ENCODE measurements at regions not wholly inside any gene's neighbourhood (a gene's known extent, or its start where the extent isn't known, plus 50 kb on each side); places are given as distances from the start of the nearest gene placed in this dataset.

DNA sequence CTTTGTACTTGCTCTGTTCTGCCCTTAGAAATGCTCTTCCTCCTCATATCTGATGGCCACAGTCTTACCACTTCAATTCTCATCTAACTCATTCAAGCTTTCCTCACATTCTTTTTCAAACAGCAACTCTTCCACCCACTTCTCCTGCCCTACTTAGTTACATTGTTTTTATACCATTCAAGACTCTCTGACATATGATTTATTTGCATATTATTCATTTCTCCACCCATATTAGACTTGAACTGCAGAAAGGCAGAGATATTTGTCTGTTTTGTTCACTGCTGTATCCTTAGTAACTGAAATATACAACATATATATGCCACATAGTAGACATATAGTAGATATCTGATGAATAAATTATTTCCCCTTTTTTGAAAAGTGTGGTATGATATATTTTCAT is 95.5 kb upstream of the DCN start:
- Mint-ChIP-seq H3K36me3 (ENCODE audit: low read depth) (no peaks in the 10 kb centered on the region), H3K27me3 (peaks cover 8% of the 10 kb centered on the region), H3K4me1 (no peaks in the 10 kb centered on the region), H3K9me3 (no peaks in the 10 kb centered on the region), H3K27ac (no peak overlapping the region), H3K4me3 (no peak overlapping the region)
- DNase-seq (no peak), ATAC-seq (no peak)

DNA sequence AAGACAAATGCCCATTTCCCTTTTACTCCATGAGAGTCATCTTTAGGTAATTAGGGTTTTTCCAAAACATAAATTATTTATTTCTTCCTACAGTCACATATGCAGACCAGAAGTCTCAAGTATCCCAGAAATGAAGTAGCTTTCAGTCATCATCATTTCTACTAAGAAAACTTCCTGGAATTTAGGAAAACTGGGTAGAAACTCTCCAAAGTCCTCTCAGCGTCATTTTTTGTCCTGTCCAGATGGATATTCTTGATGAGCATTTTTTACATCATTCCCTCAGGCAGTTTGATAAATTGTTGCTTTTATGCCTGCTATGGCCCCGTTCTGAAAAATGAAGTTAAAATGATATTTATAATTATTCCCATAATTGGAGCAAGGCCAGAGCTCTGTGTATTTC is 93.9 kb upstream of the DCN start:
- no peaks in the 10 kb centered on the region for H3K4me1 Mint-ChIP-seq

DNA sequence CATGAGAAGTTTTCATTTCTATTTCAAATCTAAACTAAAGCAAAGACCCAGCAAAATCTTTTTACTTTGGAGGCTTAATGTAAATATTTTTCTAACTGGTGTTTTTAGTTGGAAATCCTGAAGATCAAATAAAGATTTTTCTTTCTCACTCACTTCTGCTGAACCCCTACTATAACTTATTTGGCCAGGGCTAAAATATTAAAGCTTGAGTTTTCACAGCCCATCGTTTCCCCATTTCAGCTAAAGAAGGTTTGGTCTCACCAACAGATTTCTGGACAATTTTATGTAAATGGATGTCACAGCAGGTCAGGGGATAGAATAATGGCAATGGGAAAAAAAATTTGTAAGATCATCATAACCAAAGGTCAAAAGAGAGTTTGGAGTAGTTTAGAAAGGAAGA is 92.7 kb upstream of the DCN start:
- Mint-ChIP-seq H3K4me1 (no peaks in the 10 kb centered on the region), H3K27ac (no peak overlapping the region), H3K36me3 (ENCODE audit: low read depth) (no peaks in the 10 kb centered on the region), H3K27me3 (peaks cover 15% of the 10 kb centered on the region), H3K4me3 (no peak overlapping the region), H3K9me3 (no peaks in the 10 kb centered on the region)
- ATAC-seq, result no peak
- no peak for DNase-seq

More for the DNA sequence above, 93.9 kb upstream of the DCN start:
- ATAC-seq (no peak), DNase-seq (no peak)
- Mint-ChIP-seq H3K27ac (no peak overlapping the region), H3K27me3 (peaks cover 11% of the 10 kb centered on the region), H3K4me3 (no peak overlapping the region), H3K9me3 (no peaks in the 10 kb centered on the region), H3K36me3 (ENCODE audit: low read depth) (no peaks in the 10 kb centered on the region)

DNA sequence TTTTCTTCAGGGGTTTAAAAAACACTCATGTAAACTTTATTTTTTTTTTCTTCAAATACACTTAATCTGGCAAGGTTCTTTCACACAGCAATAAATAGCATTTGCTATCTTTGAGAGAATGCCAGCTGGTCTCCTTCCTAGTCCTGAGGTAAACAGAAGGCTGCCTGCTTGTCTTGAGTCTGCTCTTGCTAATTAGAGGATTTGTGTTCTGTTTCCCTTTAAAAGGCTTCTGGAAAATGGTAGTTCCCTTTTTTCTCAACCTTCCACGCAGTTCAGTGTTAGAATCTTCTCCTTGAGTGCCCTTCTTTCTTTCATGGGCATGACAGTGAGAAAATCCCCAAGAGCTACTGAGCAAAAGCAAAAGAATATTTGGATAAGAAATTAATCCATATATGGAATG is 92.3 kb upstream of the DCN start:
- Mint-ChIP-seq H3K36me3 (ENCODE audit: low read depth) (no peaks in the 10 kb centered on the region), H3K27me3 (peaks cover 15% of the 10 kb centered on the region), H3K4me1 (no peaks in the 10 kb centered on the region), H3K4me3 (no peak overlapping the region), H3K27ac (no peak overlapping the region), H3K9me3 (no peaks in the 10 kb centered on the region)
- ATAC-seq, result no peak
- no peak for DNase-seq

DNA sequence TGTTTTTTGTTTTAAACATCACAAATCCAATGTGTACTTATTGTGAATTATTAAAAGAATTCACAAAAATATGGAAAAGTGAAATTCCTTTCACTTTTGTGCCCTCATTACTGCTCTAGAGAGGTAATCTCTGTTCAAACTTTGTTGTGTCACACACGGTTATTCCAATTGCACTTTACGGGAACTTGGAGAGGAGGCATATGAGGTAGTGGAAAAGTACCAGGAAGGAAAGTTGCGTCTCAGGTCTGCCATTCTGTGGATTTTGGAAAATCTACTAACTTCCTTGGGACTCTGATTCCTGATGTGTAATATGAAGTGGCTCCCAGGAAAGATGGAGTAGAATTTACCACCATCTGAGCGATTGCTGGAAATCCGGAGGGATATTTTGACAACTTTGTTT is 90.9 kb upstream of the DCN start:
- Mint-ChIP-seq H3K36me3 (ENCODE audit: low read depth) (no peaks in the 10 kb centered on the region), H3K27ac (no peak overlapping the region), H3K4me1 (no peaks in the 10 kb centered on the region), H3K27me3 (peaks cover 17% of the 10 kb centered on the region), H3K4me3 (no peak overlapping the region), H3K9me3 (no peaks in the 10 kb centered on the region)
- DNase-seq, result no peak
- ATAC-seq, result no peak

DNA sequence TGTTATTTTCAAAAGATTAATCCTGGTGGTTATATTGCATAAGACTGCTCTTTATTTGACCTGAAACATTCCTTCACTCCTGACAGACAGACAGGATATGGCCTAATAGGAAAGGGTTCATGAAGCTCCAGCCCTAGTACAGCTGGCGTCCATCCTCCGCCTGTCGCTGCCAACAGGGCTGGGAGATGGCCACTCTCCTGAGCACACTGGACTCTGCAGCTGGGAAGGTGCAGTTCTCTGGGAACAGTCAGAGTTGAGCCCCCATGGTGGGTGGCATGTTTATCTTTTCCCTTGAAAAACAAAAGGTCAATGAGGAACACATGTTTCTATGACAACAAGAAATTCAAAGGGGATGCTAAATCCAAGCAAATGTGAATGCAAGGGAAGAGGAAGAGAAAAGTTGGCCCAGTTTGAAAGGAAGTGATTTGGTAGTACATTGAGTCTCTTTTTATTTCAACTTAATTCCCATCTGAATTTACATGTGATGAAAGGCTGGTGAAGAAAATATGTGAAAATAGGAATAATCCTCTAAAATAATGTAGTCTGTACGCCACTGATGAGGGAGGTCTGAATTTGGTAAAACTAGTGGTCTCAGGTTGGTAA is 89.9 kb upstream of the DCN start:
- ATAC-seq (no peak), DNase-seq (no peak)
- Mint-ChIP-seq H3K4me1 (no peaks in the 10 kb centered on the region), H3K27ac (no peak overlapping the region), H3K4me3 (no peak overlapping the region), H3K36me3 (ENCODE audit: low read depth) (no peaks in the 10 kb centered on the region), H3K9me3 (no peaks in the 10 kb centered on the region), H3K27me3 (peaks cover 14% of the 10 kb centered on the region)

DNA sequence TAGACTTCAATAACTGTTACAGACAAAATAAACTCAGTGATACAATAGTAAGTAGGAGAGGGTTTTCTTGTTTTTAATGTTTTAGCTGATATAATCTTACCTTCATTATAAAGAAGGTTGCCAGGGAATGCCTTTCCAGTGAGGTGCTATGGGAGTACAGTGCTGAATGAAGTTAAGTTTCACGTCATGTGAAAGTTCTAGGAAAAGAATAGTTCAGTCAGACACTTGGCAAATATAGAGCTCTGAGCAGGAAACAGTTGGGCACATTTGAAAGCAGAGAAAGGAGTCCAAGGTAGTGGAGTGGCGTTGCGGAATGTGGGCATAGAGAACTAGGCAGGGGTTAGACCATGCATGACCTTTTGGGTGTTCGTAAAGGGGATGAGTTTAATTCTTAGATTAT is 88.6 kb upstream of the DCN start:
- H3K27me3 Mint-ChIP-seq, result peaks cover 10% of the 10 kb centered on the region
- H3K9me3 Mint-ChIP-seq, result no peaks in the 10 kb centered on the region
- H3K27ac Mint-ChIP-seq, result no peak overlapping the region
- no peaks in the 10 kb centered on the region for H3K36me3 Mint-ChIP-seq (ENCODE audit: low read depth)
- DNase-seq, result no peak
- H3K4me1 Mint-ChIP-seq, result no peaks in the 10 kb centered on the region
- H3K4me3 Mint-ChIP-seq, result no peak overlapping the region
- no peak for ATAC-seq

DNA sequence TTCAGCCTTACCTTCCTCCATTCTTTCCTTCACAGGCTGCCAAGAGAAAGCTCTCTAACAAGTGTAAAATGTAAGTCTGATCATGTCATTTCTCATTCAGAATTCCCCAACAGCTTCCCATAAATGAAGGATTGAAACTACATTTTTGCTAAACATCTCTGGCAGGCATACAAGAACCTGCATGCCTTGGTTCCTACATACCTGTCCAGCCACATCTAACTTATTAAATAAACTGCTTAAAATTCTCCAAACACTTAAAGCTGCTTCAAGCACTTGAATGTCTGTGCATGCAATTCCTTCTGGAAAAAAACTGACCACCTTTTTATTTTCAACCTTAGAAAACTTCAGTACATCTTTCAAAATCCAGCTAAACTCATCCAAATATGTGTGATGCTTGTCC is 84.4 kb upstream of the DCN start:
- Mint-ChIP-seq H3K27me3 (peaks cover 10% of the 10 kb centered on the region), H3K4me3 (no peak overlapping the region), H3K9me3 (no peaks in the 10 kb centered on the region), H3K4me1 (no peaks in the 10 kb centered on the region), H3K36me3 (ENCODE audit: low read depth) (no peaks in the 10 kb centered on the region), H3K27ac (no peak overlapping the region)
- DNase-seq (no peak), ATAC-seq (no peak)

DNA sequence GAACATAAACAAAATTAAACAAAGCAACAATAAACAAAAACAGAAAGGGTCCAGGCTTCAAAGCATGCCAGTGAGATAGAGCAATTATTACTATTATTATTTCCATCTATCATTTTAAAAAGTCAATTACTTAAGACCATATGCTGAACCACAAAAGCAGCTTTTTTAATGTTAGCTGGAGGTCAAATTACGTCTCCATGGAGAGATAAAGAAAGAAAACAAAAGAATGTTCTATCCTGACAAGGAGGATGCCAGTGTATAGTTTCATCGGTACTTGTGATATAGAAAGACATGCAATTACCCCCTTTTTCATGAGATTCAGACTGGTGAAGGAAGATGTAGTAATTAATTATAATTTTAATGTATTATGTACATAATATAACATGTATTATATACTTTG is 81.6 kb upstream of the DCN start:
- Mint-ChIP-seq H3K27me3 (peaks cover 7% of the 10 kb centered on the region), H3K27ac (no peak overlapping the region), H3K9me3 (no peaks in the 10 kb centered on the region), H3K4me1 (no peaks in the 10 kb centered on the region), H3K36me3 (ENCODE audit: low read depth) (no peaks in the 10 kb centered on the region), H3K4me3 (no peak overlapping the region)
- DNase-seq (no peak), ATAC-seq (no peak)

DNA sequence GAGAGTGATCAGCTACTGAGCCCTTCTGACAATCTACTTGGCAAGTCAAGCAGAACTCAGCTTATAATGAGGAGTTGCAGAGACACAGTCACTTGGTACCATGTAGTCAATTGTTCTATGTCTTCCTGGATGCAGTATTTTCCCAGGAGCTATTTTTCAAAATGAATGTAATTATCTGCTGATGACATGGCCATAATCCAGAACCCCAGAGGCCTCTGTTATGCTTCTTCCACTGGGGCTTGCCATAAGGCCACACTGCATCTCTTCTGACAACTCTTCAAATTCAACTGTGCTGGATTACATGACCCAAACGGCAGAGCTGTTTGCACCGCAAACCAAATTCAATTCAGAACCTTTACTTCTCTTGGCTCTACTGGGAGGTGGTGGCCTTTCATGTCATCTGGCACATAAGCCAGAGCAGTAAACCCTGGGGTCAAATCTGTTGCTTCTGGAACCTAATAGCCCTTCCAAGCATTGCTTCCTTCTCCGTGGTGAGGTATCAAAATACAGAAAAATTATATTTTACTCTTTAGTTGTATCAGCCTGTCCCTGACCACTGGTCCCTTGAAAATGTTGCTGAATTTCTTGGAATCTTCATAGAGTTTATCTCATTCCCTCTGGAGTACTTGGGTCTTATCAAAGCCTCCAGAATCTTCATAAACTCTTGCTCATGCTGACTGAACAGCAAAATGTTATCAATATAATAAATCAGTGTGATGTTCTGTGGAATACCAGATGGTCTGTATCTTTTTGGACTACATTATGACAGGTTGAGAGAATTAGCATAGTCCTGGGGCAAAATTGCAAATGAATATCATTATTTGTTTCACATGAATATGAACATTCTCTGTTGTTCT is 79.4 kb upstream of the DCN start:
- Mint-ChIP-seq H3K4me1 (no peaks in the 10 kb centered on the region), H3K9me3 (no peaks in the 10 kb centered on the region), H3K27ac (no peak overlapping the region), H3K36me3 (ENCODE audit: low read depth) (no peaks in the 10 kb centered on the region), H3K27me3 (peaks cover 7% of the 10 kb centered on the region), H3K4me3 (no peak overlapping the region)
- ATAC-seq (no peak), DNase-seq (no peak)

DNA sequence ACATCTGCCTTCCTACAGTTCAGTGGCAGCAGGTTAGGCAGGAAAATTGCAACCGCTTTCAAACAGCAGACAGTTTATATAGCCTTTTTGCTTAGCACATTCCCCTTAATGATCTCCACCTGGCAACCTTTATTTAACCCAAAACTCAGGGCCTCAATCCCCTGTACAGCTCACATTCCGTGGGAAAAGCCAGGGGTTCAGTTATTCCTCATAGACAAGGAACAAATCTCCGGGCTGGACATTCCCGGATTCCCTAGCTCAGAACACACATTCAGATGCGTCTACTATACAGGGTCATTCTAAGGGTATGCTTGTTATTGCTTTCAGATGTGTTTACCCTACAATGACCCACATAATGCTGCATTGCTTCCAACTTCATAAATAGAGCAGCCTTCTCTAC is 73.8 kb upstream of the DCN start:
- H3K9me3 Mint-ChIP-seq, result no peaks in the 10 kb centered on the region
- no peak overlapping the region for H3K4me3 Mint-ChIP-seq
- H3K4me1 Mint-ChIP-seq, result no peaks in the 10 kb centered on the region
- no peak overlapping the region for H3K27ac Mint-ChIP-seq
- DNase-seq, result no peak
- peaks cover 5% of the 10 kb centered on the region for H3K27me3 Mint-ChIP-seq
- no peaks in the 10 kb centered on the region for H3K36me3 Mint-ChIP-seq (ENCODE audit: low read depth)
- no peak for ATAC-seq

DNA sequence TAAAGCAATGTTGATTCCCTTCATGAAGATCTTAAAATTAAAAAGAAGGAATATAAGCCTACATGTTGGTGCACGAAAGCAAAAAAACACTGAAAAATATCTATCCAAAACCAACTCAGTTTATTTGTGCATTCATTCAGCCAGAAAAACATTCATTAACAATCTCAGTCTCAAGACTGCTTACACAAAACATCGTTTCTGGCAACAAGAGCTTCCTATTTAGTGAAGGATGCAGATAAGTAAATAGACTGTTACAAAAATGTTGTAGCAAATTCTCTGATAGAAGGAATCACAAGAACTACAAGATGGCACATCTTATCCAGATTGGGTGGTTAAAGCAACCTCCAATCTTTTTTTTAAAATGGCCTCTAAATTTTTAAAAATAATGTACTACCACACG is 69.7 kb upstream of the DCN start:
- no peaks in the 10 kb centered on the region for H3K36me3 Mint-ChIP-seq (ENCODE audit: low read depth)
- no peaks in the 10 kb centered on the region for H3K9me3 Mint-ChIP-seq
- no peak overlapping the region for H3K27ac Mint-ChIP-seq
- H3K27me3 Mint-ChIP-seq, result no peaks in the 10 kb centered on the region
- DNase-seq, result no peak
- H3K4me3 Mint-ChIP-seq, result no peak overlapping the region
- no peaks in the 10 kb centered on the region for H3K4me1 Mint-ChIP-seq
- ATAC-seq, result no peak

DNA sequence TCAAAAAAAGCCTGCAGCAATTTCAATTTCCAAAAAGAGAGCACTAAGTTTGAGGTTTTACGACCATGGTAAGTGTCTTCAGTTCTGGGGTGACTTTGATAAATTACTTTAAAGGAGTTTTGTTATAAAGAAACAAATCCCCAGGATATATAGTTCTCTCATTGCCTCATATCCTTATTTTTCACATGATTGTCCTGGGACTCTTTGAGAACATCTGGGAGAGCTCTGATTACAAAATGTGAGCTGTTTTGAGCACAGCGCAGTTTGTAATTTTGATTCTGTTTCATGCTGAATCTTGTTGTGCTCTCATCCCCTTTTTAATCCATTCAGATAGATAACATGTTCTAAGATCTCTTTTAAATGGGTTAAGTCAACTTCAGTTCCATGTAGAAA is 67.7 kb upstream of the DCN start:
- no peaks in the 10 kb centered on the region for H3K9me3 Mint-ChIP-seq
- ATAC-seq, result no peak
- H3K27me3 Mint-ChIP-seq, result no peaks in the 10 kb centered on the region
- H3K4me3 Mint-ChIP-seq, result no peak overlapping the region
- DNase-seq, result no peak
- H3K4me1 Mint-ChIP-seq, result no peaks in the 10 kb centered on the region
- H3K27ac Mint-ChIP-seq, result no peak overlapping the region
- no peaks in the 10 kb centered on the region for H3K36me3 Mint-ChIP-seq (ENCODE audit: low read depth)

DNA sequence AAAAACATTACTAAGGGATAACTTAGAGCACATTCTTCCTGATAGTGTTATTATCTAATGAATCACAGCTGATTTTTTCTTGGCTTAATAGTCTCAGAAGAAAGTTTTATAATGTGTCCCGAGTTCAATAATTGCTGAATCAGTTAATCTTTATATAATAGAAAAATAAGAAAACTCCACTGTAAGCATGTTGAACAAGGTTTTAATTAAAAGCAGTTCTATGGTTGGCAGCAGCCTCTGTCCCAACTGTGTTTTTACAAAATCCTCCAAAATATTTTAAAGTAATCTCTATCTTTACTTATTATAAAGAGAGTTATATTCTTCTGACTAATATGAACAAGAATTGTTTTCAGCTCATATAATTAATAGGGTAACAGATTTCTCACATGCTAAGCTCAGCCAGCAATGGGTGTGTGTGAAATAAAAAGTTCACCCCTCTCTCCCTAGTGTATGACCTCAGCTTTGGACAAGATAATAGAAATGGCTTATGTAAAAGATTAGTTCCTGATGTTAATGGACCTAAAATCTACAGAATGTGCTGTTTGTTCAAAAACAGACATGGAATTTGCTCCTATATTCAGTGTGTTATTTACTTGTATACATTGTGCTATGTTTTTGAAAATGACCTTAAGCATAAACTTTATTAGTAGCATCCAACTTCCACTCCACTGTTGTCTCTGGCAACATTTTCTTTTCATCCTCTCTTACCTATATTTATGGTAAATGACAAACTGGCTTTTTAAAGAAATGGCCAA is 67.1 kb upstream of the DCN start:
- no peak for ATAC-seq
- Mint-ChIP-seq H3K27me3 (no peaks in the 10 kb centered on the region), H3K4me1 (no peaks in the 10 kb centered on the region), H3K27ac (no peak overlapping the region), H3K9me3 (no peaks in the 10 kb centered on the region), H3K36me3 (ENCODE audit: low read depth) (no peaks in the 10 kb centered on the region), H3K4me3 (no peak overlapping the region)
- DNase-seq, result no peak

DNA sequence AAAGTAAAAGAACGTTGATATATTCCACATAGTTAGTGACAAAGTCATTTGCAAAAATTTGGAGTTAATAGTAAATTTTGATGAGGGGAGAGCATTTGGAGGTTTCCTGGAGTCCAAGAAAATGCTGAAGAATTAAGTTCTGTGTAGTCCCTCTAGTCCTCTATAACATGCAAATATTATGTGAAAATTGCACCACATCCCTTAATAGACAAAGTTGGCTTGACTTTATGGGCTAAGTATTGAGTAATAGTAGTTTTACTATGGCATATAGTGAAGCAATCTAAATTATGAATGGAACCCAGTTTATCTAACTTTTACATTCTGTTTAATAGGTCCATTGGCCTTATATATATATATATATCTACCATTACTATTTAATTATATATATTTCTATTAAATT is 66.4 kb upstream of the DCN start:
- no peaks in the 10 kb centered on the region for H3K36me3 Mint-ChIP-seq (ENCODE audit: low read depth)
- H3K27ac Mint-ChIP-seq, result no peak overlapping the region
- DNase-seq, result no peak
- no peaks in the 10 kb centered on the region for H3K27me3 Mint-ChIP-seq
- H3K4me1 Mint-ChIP-seq, result no peaks in the 10 kb centered on the region
- no peak for ATAC-seq
- peaks cover 2% of the 10 kb centered on the region for H3K9me3 Mint-ChIP-seq
- no peak overlapping the region for H3K4me3 Mint-ChIP-seq
